Fibroblast of lung (primary cell): ENCODE measurements at regions not wholly inside any gene's neighbourhood (a gene's known extent, or its start where the extent isn't known, plus 50 kb on each side); places are given as distances from the start of the nearest gene placed in this dataset.

ENCODE experiments used
- EZH2 ChIP-seq: IDR thresholded peaks from 2 replicates; pipeline ENCODE4 v1.5.1; 2012; ENCODE audit warnings: low read length, control low read depth, mild to moderate bottlenecking; ENCODE audit errors: missing control alignments
- TF ChIP-seq, protein P1 (sequence below), 2 donors: IDR thresholded peaks in 1 of 2; conservative IDR thresholded peaks in 1 of 2; 1 replicate in 1 of 2; 2 replicates in 1 of 2; pipeline ENCODE4 v1.5.1; 2011 to 2012; ENCODE audit warnings: low read length in 2 of 2, control low read depth in 1 of 2, inconsistent platforms in 1 of 2, low read depth in 1 of 2, mild to moderate bottlenecking in 1 of 2

GRCh38 chr7:136140469-136140868 lies 163.3 kb upstream of the MTPN start:
- TF ChIP-seq, protein P1, sequence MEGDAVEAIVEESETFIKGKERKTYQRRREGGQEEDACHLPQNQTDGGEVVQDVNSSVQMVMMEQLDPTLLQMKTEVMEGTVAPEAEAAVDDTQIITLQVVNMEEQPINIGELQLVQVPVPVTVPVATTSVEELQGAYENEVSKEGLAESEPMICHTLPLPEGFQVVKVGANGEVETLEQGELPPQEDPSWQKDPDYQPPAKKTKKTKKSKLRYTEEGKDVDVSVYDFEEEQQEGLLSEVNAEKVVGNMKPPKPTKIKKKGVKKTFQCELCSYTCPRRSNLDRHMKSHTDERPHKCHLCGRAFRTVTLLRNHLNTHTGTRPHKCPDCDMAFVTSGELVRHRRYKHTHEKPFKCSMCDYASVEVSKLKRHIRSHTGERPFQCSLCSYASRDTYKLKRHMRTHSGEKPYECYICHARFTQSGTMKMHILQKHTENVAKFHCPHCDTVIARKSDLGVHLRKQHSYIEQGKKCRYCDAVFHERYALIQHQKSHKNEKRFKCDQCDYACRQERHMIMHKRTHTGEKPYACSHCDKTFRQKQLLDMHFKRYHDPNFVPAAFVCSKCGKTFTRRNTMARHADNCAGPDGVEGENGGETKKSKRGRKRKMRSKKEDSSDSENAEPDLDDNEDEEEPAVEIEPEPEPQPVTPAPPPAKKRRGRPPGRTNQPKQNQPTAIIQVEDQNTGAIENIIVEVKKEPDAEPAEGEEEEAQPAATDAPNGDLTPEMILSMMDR (conservative IDR thresholded peaks at IDR 0.05 in 1 of 2, IDR thresholded peaks at IDR 0.05 in 1 of 2; ENCODE audit: low read depth in 1 of 2, low read length in 2 of 2) = no peak
- no peak for TF ChIP-seq EZH2
